MM.1S (cell line): ENCODE measurements at regions not wholly inside any gene's neighbourhood (a gene's known extent, or its start where the extent isn't known, plus 50 kb on each side); places are given as distances from the start of the nearest gene placed in this dataset.

Experiments used
- DNase-seq: peaks from one replicate; pipeline ENCODE4 v3.0.0-alpha.2; 2015
- H2AFZ ChIP-seq: fragments of 300-600 bp; sonication (generic); 2 replicates; pipeline ENCODE4 v1.6.0; 2016; ENCODE audit warnings: antibody characterized with exemption, low read length
- H3F3A ChIP-seq: fragments of 300-600 bp; sonication (generic); 2 replicates; pipeline ENCODE4 v1.6.1; 2016; ENCODE audit warnings: mild to moderate bottlenecking, antibody characterized with exemption, low read length, moderate library complexity, mixed read lengths; ENCODE audit not compliant: insufficient read depth
- H3K27ac ChIP-seq: fragments of 300-600 bp; sonication (generic); 2 replicates; pipeline ENCODE4 v1.5.1; 2016; ENCODE audit warnings: mild to moderate bottlenecking, low read length
- H3K27me3 ChIP-seq: fragments of 300-600 bp; sonication (generic); replicated peaks from 2 replicates; pipeline ENCODE4 v1.6.0; 2016; ENCODE audit warnings: low read length; ENCODE audit not compliant: insufficient read depth
- H3K36me3 ChIP-seq: fragments of 300-600 bp; sonication (generic); replicated peaks from 2 replicates; pipeline ENCODE4 v1.6.1; 2016; ENCODE audit warnings: mild to moderate bottlenecking, low read length, mixed read lengths; ENCODE audit not compliant: insufficient read depth
- H3K4me1 ChIP-seq: fragments of 300-600 bp; sonication (generic); 2 replicates; pipeline ENCODE4 v1.6.1; 2016; ENCODE audit warnings: low read length, mixed read lengths
- H3K4me2 ChIP-seq: fragments of 300-600 bp; sonication (generic); 2 replicates; pipeline ENCODE4 v1.6.0; 2016; ENCODE audit warnings: low read depth, low read length
- H3K4me3 ChIP-seq: fragments of 300-600 bp; sonication (generic); 2 replicates; pipeline ENCODE4 v1.5.1; 2016; ENCODE audit warnings: low read length, mixed read lengths
- H3K79me2 ChIP-seq: fragments of 300-600 bp; sonication (generic); 2 replicates; pipeline ENCODE4 v1.6.1; 2016; ENCODE audit warnings: mixed run types, low read length, mixed read lengths
- H3K9ac ChIP-seq: fragments of 300-600 bp; sonication (generic); 2 replicates; pipeline ENCODE4 v1.6.1; 2016; ENCODE audit warnings: low read length, mixed read lengths
- H3K9me2 ChIP-seq: fragments of 300-600 bp; sonication (generic); replicated peaks from 2 replicates; pipeline ENCODE4 v1.6.1; 2016; ENCODE audit warnings: mild to moderate bottlenecking, low read length, mixed read lengths; ENCODE audit not compliant: insufficient read depth
- H3K9me3 ChIP-seq: fragments of 300-600 bp; sonication (generic); replicated peaks from 2 replicates; pipeline ENCODE4 v1.6.1; 2016; ENCODE audit warnings: mild to moderate bottlenecking, low read length, mixed read lengths; ENCODE audit not compliant: insufficient read depth
- H4K20me1 ChIP-seq: fragments of 300-600 bp; sonication (generic); 2 replicates; pipeline ENCODE4 v1.6.1; 2016; ENCODE audit warnings: mild to moderate bottlenecking, low read length, moderate library complexity, mixed read lengths; ENCODE audit not compliant: insufficient read depth
- EZH2 ChIP-seq: fragments of 300-600 bp; sonication (generic); optimal IDR thresholded peaks from 2 replicates; pipeline ENCODE3; 2017; ENCODE audit warnings: low read depth, mild to moderate bottlenecking, antibody characterized with exemption, low read length, mixed read lengths
- EZH2phosphoT487 ChIP-seq: fragments of 300-600 bp; sonication (generic); IDR thresholded peaks from 2 replicates; pipeline ENCODE4 v1.6.1; 2018; ENCODE audit warnings: antibody characterized with exemption, low read length
- TF ChIP-seq, protein P1 (sequence below): fragments of 300-600 bp; sonication (generic); IDR thresholded peaks from 2 replicates; pipeline ENCODE4 v1.5.1; 2016; ENCODE audit warnings: antibody characterized with exemption, low read length, mixed read lengths

DNA sequence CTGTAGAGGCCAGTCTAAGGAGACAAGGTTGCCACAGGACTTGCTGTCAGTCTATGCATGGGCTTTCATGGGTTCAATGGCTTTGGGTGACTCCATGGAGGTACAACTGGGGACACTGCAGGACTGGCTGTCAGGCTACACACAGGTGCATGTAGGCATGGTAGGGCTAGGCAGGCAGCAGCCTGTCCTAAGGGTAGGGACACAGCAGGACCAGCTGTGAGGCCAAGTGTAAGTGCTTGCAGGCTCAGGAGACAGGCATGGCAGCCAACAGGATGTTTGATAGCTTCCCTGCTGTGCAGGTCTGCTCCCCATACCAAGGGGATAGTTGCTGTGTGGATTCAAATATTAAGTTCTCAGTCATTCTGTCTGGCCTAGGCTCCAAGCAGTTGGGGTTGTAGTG lies 181.0 kb upstream of the NPY start:
- Histone ChIP-seq H4K20me1 (no peaks in the 10 kb centered on the region), H2AFZ (no peak overlapping the region), H3K9ac (no peak overlapping the region), H3F3A (no peaks in the 10 kb centered on the region), H3K4me3 (no peak overlapping the region), H3K9me2 (no peaks in the 10 kb centered on the region), H3K79me2 (no peaks in the 10 kb centered on the region), H3K4me2 (no peak overlapping the region), H3K27me3 (no peaks in the 10 kb centered on the region), H3K27ac (no peak overlapping the region), H3K9me3 (no peaks in the 10 kb centered on the region), H3K4me1 (no peaks in the 10 kb centered on the region), H3K36me3 (no peaks in the 10 kb centered on the region)
- no peak for DNase-seq
- no peak for TF ChIP-seq EZH2
- TF ChIP-seq, protein P1, sequence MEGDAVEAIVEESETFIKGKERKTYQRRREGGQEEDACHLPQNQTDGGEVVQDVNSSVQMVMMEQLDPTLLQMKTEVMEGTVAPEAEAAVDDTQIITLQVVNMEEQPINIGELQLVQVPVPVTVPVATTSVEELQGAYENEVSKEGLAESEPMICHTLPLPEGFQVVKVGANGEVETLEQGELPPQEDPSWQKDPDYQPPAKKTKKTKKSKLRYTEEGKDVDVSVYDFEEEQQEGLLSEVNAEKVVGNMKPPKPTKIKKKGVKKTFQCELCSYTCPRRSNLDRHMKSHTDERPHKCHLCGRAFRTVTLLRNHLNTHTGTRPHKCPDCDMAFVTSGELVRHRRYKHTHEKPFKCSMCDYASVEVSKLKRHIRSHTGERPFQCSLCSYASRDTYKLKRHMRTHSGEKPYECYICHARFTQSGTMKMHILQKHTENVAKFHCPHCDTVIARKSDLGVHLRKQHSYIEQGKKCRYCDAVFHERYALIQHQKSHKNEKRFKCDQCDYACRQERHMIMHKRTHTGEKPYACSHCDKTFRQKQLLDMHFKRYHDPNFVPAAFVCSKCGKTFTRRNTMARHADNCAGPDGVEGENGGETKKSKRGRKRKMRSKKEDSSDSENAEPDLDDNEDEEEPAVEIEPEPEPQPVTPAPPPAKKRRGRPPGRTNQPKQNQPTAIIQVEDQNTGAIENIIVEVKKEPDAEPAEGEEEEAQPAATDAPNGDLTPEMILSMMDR: no peak
- no peak for TF ChIP-seq EZH2phosphoT487

DNA sequence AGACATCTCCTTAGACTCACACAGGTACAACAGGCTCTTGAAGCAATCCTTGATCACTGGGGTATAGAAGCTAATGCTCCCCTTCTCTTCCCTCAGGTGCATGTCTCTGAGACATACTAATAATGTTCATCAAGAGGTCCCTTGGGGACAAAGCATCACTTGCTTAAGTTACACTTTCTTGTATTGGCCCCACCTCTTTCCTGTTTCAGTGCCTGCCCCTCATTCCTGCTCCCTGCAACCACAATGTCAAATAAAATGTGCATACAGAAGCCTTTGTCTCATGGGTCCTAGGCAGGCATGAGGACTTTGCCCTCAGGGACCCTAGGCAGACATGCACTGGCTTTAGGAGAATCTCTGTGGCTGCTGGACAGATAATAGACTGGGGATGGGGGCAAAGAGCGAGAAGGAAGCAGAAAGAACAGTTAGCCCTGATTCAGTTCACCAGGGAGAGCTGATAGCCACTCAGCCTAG lies 175.0 kb upstream of the NPY start:
- Histone ChIP-seq H3K4me3 (no peak overlapping the region), H3K9ac (no peak overlapping the region), H3K4me2 (no peak overlapping the region), H3K27me3 (no peaks in the 10 kb centered on the region), H3K4me1 (no peaks in the 10 kb centered on the region), H3K36me3 (no peaks in the 10 kb centered on the region), H4K20me1 (no peaks in the 10 kb centered on the region), H3K79me2 (no peaks in the 10 kb centered on the region), H3K9me2 (no peaks in the 10 kb centered on the region), H3K9me3 (no peaks in the 10 kb centered on the region), H2AFZ (no peak overlapping the region), H3K27ac (no peak overlapping the region), H3F3A (no peaks in the 10 kb centered on the region)
- no peak for DNase-seq
- TF ChIP-seq, protein P1: no peak
- TF ChIP-seq EZH2 (no peak), EZH2phosphoT487 (no peak)

DNA sequence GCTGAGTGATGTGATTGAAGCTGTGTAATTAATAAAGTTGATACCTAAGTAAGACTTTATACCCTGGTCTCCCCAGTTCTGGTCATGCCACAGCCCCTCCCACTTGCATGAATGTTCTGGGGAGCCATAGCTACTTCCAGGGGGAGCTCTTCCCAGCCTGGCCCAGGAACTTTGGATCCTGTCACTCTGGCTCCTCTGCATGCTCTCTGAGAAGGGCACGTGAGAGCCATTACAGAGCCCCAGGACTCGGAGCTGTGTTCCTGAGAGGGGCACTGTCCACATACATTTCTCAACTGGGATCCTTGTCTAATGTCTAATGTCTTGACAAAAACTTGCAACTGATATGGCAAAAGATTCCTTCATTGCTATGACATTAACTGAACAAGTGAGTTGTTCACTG lies 173.9 kb upstream of the NPY start:
- H3K9me2 ChIP-seq: no peaks in the 10 kb centered on the region
- H4K20me1 ChIP-seq: no peaks in the 10 kb centered on the region
- no peak overlapping the region for H3K27ac ChIP-seq
- no peak for DNase-seq
- no peak overlapping the region for H3K9ac ChIP-seq
- H2AFZ ChIP-seq: no peak overlapping the region
- no peak overlapping the region for H3K4me2 ChIP-seq
- no peaks in the 10 kb centered on the region for H3K36me3 ChIP-seq
- H3K27me3 ChIP-seq: no peaks in the 10 kb centered on the region
- H3F3A ChIP-seq: no peaks in the 10 kb centered on the region
- no peaks in the 10 kb centered on the region for H3K79me2 ChIP-seq
- no peaks in the 10 kb centered on the region for H3K4me1 ChIP-seq
- no peaks in the 10 kb centered on the region for H3K9me3 ChIP-seq
- TF ChIP-seq EZH2 (no peak), EZH2phosphoT487 (no peak)
- H3K4me3 ChIP-seq: no peak overlapping the region

DNA sequence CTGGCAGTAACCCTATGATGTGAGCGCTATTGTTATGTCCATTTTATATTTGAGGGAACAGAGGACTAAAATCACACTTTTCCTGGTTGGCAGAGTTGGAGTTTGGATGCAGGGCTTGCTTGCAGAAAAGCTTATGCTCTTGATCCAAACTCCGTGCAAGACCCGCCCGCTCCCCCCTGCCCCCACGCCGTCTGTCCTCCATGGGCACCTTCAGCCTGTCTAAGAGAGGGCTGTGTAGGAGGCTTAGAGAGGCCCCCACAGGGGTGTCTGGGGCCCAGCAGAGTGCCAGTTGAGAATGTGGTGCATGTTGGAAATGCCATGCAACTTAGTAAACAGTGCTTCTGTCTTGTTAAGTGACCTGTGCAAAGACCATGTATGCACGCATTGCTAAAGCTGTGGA lies 170.5 kb upstream of the NPY start:
- H3K9me2 ChIP-seq: no peaks in the 10 kb centered on the region
- H3F3A ChIP-seq: no peaks in the 10 kb centered on the region
- DNase-seq: no peak
- H3K36me3 ChIP-seq: no peaks in the 10 kb centered on the region
- TF ChIP-seq, protein P1: no peak
- no peak for TF ChIP-seq EZH2
- TF ChIP-seq EZH2phosphoT487: no peak
- H3K79me2 ChIP-seq: no peaks in the 10 kb centered on the region
- no peak overlapping the region for H3K4me3 ChIP-seq
- H3K4me2 ChIP-seq: no peak overlapping the region
- no peaks in the 10 kb centered on the region for H3K9me3 ChIP-seq
- no peak overlapping the region for H2AFZ ChIP-seq
- no peaks in the 10 kb centered on the region for H4K20me1 ChIP-seq
- no peak overlapping the region for H3K9ac ChIP-seq
- H3K4me1 ChIP-seq: no peaks in the 10 kb centered on the region
- no peak overlapping the region for H3K27ac ChIP-seq
- no peaks in the 10 kb centered on the region for H3K27me3 ChIP-seq
